Panc1 (cell line): ENCODE measurements at regions not wholly inside any gene's neighbourhood (a gene's known extent, or its start where the extent isn't known, plus 50 kb on each side); places are given as distances from the start of the nearest gene placed in this dataset.

Experiments
- ATAC-seq: fragments of 200-7000 bp; cut with Tn5 transposase; 2 replicates; pipeline ENCODE4 v1.9.1; 2020; ENCODE audit warnings: mild to moderate bottlenecking, moderate library complexity
- BruUV-seq: library from RNA; stranded (reverse); fragments of 400-500 nt; replicated peaks from 2 replicates; lab custom pipeline; 2021; lab: Mats Ljungman, UMichigan
- CTCF ChIA-PET: fragments of 300-600 bp; sonication (Branson Sonifier 250); formaldehyde crosslinking; loops from one replicate; lab custom pipeline; 2022; ENCODE audit warnings: antibody characterized with exemption; lab: Charles Lee
- POLR2A ChIA-PET: fragments of 300-600 bp; sonication (Branson Sonifier 250); formaldehyde crosslinking; loops from one replicate; lab custom pipeline; 2022; ENCODE audit warnings: antibody characterized with exemption; lab: Charles Lee
- DNase-seq: peaks from one replicate; pipeline ENCODE4 v3.0.0-alpha.2; 2010; ENCODE audit warnings: low read depth, low spot score
- H3K27ac ChIP-seq: 2 replicates; pipeline ENCODE4 v1.5.1; 2011; ENCODE audit warnings: mild to moderate bottlenecking, low read length, inconsistent platforms
- H3K27me3 ChIP-seq: fragments of 200-500 bp; sonication (Bioruptor generic); 2 replicates; pipeline ENCODE4 v1.6.0; 2014; ENCODE audit warnings: low read length, inconsistent platforms; ENCODE audit not compliant: control insufficient read depth, insufficient read depth
- H3K36me3 ChIP-seq: fragments of 200-500 bp; sonication (Bioruptor generic); 2 replicates; pipeline ENCODE4 v1.5.1; 2014; ENCODE audit warnings: inconsistent platforms, mild to moderate bottlenecking, low read length, moderate library complexity; ENCODE audit not compliant: control insufficient read depth, insufficient read depth
- H3K4me1 ChIP-seq: 2 replicates; pipeline ENCODE4 v1.5.1; 2011; ENCODE audit warnings: inconsistent platforms, mild to moderate bottlenecking, low read length, moderate library complexity; ENCODE audit not compliant: control insufficient read depth, insufficient read depth
- H3K4me3 ChIP-seq, 2 experiments: 2 replicates each; pipeline ENCODE4 v1.5.1; 2011 to 2012; ENCODE audit warnings: low read depth in 2 of 2, low read length in 2 of 2, mild to moderate bottlenecking in 2 of 2, inconsistent platforms in 1 of 2, moderate library complexity in 1 of 2
- H3K9me3 ChIP-seq: fragments of 200-500 bp; sonication (Bioruptor generic); 2 replicates; pipeline ENCODE4 v1.5.1; 2014; ENCODE audit warnings: low read depth, mild to moderate bottlenecking, inconsistent platforms, low read length, moderate library complexity; ENCODE audit not compliant: control insufficient read depth, insufficient read depth
- POLR2AphosphoS5 ChIP-seq: IDR thresholded peaks from 2 replicates; pipeline ENCODE4 v1.6.1; 2012; ENCODE audit warnings: mild to moderate bottlenecking, low read depth, low read length, moderate library complexity
- SIN3A ChIP-seq: IDR thresholded peaks from 2 replicates; pipeline ENCODE4 v1.6.1; 2012; ENCODE audit warnings: low read depth, mild to moderate bottlenecking, low read length, moderate library complexity, borderline replicate concordance; ENCODE audit not compliant: insufficient read depth
- TCF7L2 ChIP-seq: IDR thresholded peaks from 2 replicates; pipeline ENCODE4 v1.6.1; 2011; ENCODE audit warnings: mild to moderate bottlenecking, low read depth, low read length, inconsistent platforms
- in situ Hi-C: cut with HindIII; loops from 2 replicates; pipeline ENCODE4 v1.10.0; 2016; ENCODE audit warnings: low sequenced_read_pairs, low pct_unique_long_range_greater_than_20kb
- intact Hi-C: fragments of 100-400 bp; cut with micrococcal nuclease; formaldehyde crosslinking; loops from one replicate; pipeline ENCODE4 v1.10.0; 2022; ENCODE audit not compliant: unreplicated experiment
- TF ChIP-seq, protein P1 (sequence below), 2 experiments: IDR thresholded peaks; 2 replicates each; pipeline ENCODE4 v1.6.1; 2011 to 2012; ENCODE audit warnings: low read depth in 2 of 2, control low read depth in 1 of 2, low read length in 1 of 2, mild to moderate bottlenecking in 1 of 2, moderate library complexity in 1 of 2; ENCODE audit not compliant: insufficient read depth in 1 of 2
- TF ChIP-seq, protein P2 (sequence below): fragments of 450-650 bp; IDR thresholded peaks from 2 replicates; pipeline ENCODE4 v1.5.1; 2017; ENCODE audit warnings: mild to moderate bottlenecking

DNA sequence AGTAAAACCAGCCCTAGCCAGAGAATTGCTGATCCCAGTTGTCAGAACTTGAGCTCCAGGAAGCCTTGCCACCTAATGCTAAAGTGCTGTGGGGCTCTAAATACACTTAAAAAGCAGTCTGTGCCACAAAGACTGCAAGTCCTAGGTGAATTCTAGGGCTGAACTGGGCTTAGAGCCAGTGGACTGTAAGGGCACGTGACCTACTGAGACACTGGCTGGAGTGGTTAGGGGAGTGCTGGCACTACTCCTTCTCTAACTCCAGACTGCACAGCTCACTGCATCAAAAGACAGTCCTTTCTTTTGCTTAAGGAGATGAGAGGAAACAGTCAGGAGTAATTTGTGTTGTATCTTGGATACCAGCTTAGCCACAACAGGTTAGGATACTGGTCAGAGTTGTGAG is 1240.2 kb downstream of the FAM133A start:
- Histone ChIP-seq H3K27ac (no peak overlapping the region), H3K36me3 (no peaks in the 10 kb centered on the region), H3K9me3 (no peaks in the 10 kb centered on the region), H3K27me3 (no peaks in the 10 kb centered on the region), H3K4me1 (no peaks in the 10 kb centered on the region), H3K4me3 (no peak overlapping the region)
- ChIA-PET POLR2A (no interaction called here), CTCF (no interaction called here)
- TF ChIP-seq, protein P1, sequence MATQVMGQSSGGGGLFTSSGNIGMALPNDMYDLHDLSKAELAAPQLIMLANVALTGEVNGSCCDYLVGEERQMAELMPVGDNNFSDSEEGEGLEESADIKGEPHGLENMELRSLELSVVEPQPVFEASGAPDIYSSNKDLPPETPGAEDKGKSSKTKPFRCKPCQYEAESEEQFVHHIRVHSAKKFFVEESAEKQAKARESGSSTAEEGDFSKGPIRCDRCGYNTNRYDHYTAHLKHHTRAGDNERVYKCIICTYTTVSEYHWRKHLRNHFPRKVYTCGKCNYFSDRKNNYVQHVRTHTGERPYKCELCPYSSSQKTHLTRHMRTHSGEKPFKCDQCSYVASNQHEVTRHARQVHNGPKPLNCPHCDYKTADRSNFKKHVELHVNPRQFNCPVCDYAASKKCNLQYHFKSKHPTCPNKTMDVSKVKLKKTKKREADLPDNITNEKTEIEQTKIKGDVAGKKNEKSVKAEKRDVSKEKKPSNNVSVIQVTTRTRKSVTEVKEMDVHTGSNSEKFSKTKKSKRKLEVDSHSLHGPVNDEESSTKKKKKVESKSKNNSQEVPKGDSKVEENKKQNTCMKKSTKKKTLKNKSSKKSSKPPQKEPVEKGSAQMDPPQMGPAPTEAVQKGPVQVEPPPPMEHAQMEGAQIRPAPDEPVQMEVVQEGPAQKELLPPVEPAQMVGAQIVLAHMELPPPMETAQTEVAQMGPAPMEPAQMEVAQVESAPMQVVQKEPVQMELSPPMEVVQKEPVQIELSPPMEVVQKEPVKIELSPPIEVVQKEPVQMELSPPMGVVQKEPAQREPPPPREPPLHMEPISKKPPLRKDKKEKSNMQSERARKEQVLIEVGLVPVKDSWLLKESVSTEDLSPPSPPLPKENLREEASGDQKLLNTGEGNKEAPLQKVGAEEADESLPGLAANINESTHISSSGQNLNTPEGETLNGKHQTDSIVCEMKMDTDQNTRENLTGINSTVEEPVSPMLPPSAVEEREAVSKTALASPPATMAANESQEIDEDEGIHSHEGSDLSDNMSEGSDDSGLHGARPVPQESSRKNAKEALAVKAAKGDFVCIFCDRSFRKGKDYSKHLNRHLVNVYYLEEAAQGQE (IDR thresholded peaks at IDR 0.05; ENCODE audit: insufficient read depth in 1 of 2, low read depth in 2 of 2, low read length in 1 of 2) = no peak
- TF ChIP-seq SIN3A (no peak), TCF7L2 (no peak), POLR2AphosphoS5 (no peak)
- TF ChIP-seq, protein P2, sequence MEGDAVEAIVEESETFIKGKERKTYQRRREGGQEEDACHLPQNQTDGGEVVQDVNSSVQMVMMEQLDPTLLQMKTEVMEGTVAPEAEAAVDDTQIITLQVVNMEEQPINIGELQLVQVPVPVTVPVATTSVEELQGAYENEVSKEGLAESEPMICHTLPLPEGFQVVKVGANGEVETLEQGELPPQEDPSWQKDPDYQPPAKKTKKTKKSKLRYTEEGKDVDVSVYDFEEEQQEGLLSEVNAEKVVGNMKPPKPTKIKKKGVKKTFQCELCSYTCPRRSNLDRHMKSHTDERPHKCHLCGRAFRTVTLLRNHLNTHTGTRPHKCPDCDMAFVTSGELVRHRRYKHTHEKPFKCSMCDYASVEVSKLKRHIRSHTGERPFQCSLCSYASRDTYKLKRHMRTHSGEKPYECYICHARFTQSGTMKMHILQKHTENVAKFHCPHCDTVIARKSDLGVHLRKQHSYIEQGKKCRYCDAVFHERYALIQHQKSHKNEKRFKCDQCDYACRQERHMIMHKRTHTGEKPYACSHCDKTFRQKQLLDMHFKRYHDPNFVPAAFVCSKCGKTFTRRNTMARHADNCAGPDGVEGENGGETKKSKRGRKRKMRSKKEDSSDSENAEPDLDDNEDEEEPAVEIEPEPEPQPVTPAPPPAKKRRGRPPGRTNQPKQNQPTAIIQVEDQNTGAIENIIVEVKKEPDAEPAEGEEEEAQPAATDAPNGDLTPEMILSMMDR = no peak
- intact Hi-C loops (no loop called here), in situ Hi-C loops (no loop called here)
- no peak for DNase-seq
- BruUV-seq = no TSS peak
- ATAC-seq = no peak

DNA sequence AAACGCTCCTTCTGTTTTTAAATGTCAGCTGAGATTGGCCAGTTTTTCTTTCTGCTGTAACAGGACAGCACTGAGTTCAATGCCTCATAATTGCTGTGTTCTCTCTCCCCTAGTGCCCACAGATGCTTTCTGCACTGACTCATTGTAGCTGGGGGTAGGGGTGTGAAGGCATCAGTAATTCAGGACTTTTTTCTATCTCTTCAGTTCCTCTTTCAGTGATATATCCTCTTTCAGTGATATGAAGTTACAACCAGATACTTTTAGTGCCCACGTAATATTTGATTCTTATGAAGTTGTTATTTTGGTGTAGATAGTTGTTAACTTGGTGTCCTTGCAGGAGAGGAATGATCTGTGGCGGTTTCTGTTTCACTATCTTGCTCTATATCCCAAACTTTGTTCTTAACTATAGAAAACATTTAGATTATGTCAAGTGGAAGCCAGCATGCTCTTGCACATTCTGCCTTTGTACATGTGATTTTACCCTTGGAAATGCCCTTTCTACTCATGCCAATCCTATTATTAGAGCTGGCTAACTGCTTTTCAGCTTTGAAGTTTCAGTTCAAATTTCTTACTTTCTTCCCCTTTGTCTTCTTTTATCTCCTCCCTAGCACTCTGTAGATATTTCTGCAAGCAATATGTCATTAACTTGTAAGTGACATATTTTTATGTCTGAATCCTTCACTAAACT is 1258.4 kb downstream of the FAM133A start:
- no peak overlapping the region for H3K4me3 ChIP-seq
- no peaks in the 10 kb centered on the region for H3K4me1 ChIP-seq
- H3K36me3 ChIP-seq = no peaks in the 10 kb centered on the region
- TF ChIP-seq SIN3A = no peak
- TF ChIP-seq TCF7L2 = no peak
- TF ChIP-seq, protein P2 = no peak
- no peak for TF ChIP-seq POLR2AphosphoS5
- TF ChIP-seq, protein P1 (IDR thresholded peaks at IDR 0.05; ENCODE audit: insufficient read depth in 1 of 2, low read depth in 2 of 2, low read length in 1 of 2) = no peak
- DNase-seq (no peak), ATAC-seq (no peak)
- in situ Hi-C loops (no loop called here), intact Hi-C loops (no loop called here)
- BruUV-seq = no TSS peak
- H3K27me3 ChIP-seq = no peaks in the 10 kb centered on the region
- CTCF ChIA-PET = no interaction called here
- POLR2A ChIA-PET = no interaction called here
- no peak overlapping the region for H3K27ac ChIP-seq
- no peaks in the 10 kb centered on the region for H3K9me3 ChIP-seq
